Panc1 (cell line): ENCODE measurements at regions not wholly inside any gene's neighbourhood (a gene's known extent, or its start where the extent isn't known, plus 50 kb on each side); places are given as distances from the start of the nearest gene placed in this dataset.

Experiments used
- ATAC-seq: fragments of 200-7000 bp; cut with Tn5 transposase; 2 replicates; pipeline ENCODE4 v1.9.1; 2020; ENCODE audit warnings: mild to moderate bottlenecking, moderate library complexity
- BruUV-seq: library from RNA; stranded (reverse); fragments of 400-500 nt; replicated peaks from 2 replicates; lab custom pipeline; 2021; lab: Mats Ljungman, UMichigan
- CTCF ChIA-PET: fragments of 300-600 bp; sonication (Branson Sonifier 250); formaldehyde crosslinking; loops from one replicate; lab custom pipeline; 2022; ENCODE audit warnings: antibody characterized with exemption; lab: Charles Lee
- POLR2A ChIA-PET: fragments of 300-600 bp; sonication (Branson Sonifier 250); formaldehyde crosslinking; loops from one replicate; lab custom pipeline; 2022; ENCODE audit warnings: antibody characterized with exemption; lab: Charles Lee
- DNase-seq: peaks from one replicate; pipeline ENCODE4 v3.0.0-alpha.2; 2010; ENCODE audit warnings: low read depth, low spot score
- H3K27ac ChIP-seq: 2 replicates; pipeline ENCODE4 v1.5.1; 2011; ENCODE audit warnings: mild to moderate bottlenecking, low read length, inconsistent platforms
- H3K27me3 ChIP-seq: fragments of 200-500 bp; sonication (Bioruptor generic); 2 replicates; pipeline ENCODE4 v1.6.0; 2014; ENCODE audit warnings: low read length, inconsistent platforms; ENCODE audit not compliant: control insufficient read depth, insufficient read depth
- H3K36me3 ChIP-seq: fragments of 200-500 bp; sonication (Bioruptor generic); 2 replicates; pipeline ENCODE4 v1.5.1; 2014; ENCODE audit warnings: inconsistent platforms, mild to moderate bottlenecking, low read length, moderate library complexity; ENCODE audit not compliant: control insufficient read depth, insufficient read depth
- H3K4me1 ChIP-seq: 2 replicates; pipeline ENCODE4 v1.5.1; 2011; ENCODE audit warnings: inconsistent platforms, mild to moderate bottlenecking, low read length, moderate library complexity; ENCODE audit not compliant: control insufficient read depth, insufficient read depth
- H3K4me3 ChIP-seq, 2 experiments: 2 replicates each; pipeline ENCODE4 v1.5.1; 2011 to 2012; ENCODE audit warnings: low read depth in 2 of 2, low read length in 2 of 2, mild to moderate bottlenecking in 2 of 2, inconsistent platforms in 1 of 2, moderate library complexity in 1 of 2
- H3K9me3 ChIP-seq: fragments of 200-500 bp; sonication (Bioruptor generic); 2 replicates; pipeline ENCODE4 v1.5.1; 2014; ENCODE audit warnings: low read depth, mild to moderate bottlenecking, inconsistent platforms, low read length, moderate library complexity; ENCODE audit not compliant: control insufficient read depth, insufficient read depth
- CTCF ChIP-seq: fragments of 450-650 bp; IDR thresholded peaks from 2 replicates; pipeline ENCODE4 v1.5.1; 2017; ENCODE audit warnings: mild to moderate bottlenecking
- POLR2AphosphoS5 ChIP-seq: IDR thresholded peaks from 2 replicates; pipeline ENCODE4 v1.6.1; 2012; ENCODE audit warnings: mild to moderate bottlenecking, low read depth, low read length, moderate library complexity
- SIN3A ChIP-seq: IDR thresholded peaks from 2 replicates; pipeline ENCODE4 v1.6.1; 2012; ENCODE audit warnings: low read depth, mild to moderate bottlenecking, low read length, moderate library complexity, borderline replicate concordance; ENCODE audit not compliant: insufficient read depth
- TCF7L2 ChIP-seq: IDR thresholded peaks from 2 replicates; pipeline ENCODE4 v1.6.1; 2011; ENCODE audit warnings: mild to moderate bottlenecking, low read depth, low read length, inconsistent platforms
- in situ Hi-C: cut with HindIII; loops from 2 replicates; pipeline ENCODE4 v1.10.0; 2016; ENCODE audit warnings: low sequenced_read_pairs, low pct_unique_long_range_greater_than_20kb
- intact Hi-C: fragments of 100-400 bp; cut with micrococcal nuclease; formaldehyde crosslinking; loops from one replicate; pipeline ENCODE4 v1.10.0; 2022; ENCODE audit not compliant: unreplicated experiment
- TF ChIP-seq, protein P1 (sequence below), 2 experiments: IDR thresholded peaks; 2 replicates each; pipeline ENCODE4 v1.6.1; 2011 to 2012; ENCODE audit warnings: low read depth in 2 of 2, control low read depth in 1 of 2, low read length in 1 of 2, mild to moderate bottlenecking in 1 of 2, moderate library complexity in 1 of 2; ENCODE audit not compliant: insufficient read depth in 1 of 2

GRCh38 chr10:3535001-3535400 is 250.0 kb downstream of the KLF6 start:
- H3K4me1 ChIP-seq, result no peaks in the 10 kb centered on the region; the same call in 1 of the 2 replicates
- no TSS peak for BruUV-seq
- TF ChIP-seq, protein P1, sequence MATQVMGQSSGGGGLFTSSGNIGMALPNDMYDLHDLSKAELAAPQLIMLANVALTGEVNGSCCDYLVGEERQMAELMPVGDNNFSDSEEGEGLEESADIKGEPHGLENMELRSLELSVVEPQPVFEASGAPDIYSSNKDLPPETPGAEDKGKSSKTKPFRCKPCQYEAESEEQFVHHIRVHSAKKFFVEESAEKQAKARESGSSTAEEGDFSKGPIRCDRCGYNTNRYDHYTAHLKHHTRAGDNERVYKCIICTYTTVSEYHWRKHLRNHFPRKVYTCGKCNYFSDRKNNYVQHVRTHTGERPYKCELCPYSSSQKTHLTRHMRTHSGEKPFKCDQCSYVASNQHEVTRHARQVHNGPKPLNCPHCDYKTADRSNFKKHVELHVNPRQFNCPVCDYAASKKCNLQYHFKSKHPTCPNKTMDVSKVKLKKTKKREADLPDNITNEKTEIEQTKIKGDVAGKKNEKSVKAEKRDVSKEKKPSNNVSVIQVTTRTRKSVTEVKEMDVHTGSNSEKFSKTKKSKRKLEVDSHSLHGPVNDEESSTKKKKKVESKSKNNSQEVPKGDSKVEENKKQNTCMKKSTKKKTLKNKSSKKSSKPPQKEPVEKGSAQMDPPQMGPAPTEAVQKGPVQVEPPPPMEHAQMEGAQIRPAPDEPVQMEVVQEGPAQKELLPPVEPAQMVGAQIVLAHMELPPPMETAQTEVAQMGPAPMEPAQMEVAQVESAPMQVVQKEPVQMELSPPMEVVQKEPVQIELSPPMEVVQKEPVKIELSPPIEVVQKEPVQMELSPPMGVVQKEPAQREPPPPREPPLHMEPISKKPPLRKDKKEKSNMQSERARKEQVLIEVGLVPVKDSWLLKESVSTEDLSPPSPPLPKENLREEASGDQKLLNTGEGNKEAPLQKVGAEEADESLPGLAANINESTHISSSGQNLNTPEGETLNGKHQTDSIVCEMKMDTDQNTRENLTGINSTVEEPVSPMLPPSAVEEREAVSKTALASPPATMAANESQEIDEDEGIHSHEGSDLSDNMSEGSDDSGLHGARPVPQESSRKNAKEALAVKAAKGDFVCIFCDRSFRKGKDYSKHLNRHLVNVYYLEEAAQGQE (IDR thresholded peaks at IDR 0.05; ENCODE audit: insufficient read depth in 1 of 2, low read depth in 2 of 2, low read length in 1 of 2), result no peak
- no peaks in the 10 kb centered on the region for H3K36me3 ChIP-seq
- no peaks in the 10 kb centered on the region for H3K27me3 ChIP-seq
- ChIA-PET CTCF (no interaction called here), POLR2A (no interaction called here)
- DNase-seq (no peak), ATAC-seq (no peak)
- no peaks in the 10 kb centered on the region for H3K9me3 ChIP-seq
- H3K27ac ChIP-seq, result no peak overlapping the region
- H3K4me3 ChIP-seq, result no peak overlapping the region
- in situ Hi-C loops, result no loop called here
- intact Hi-C loops, result no loop called here

DNA sequence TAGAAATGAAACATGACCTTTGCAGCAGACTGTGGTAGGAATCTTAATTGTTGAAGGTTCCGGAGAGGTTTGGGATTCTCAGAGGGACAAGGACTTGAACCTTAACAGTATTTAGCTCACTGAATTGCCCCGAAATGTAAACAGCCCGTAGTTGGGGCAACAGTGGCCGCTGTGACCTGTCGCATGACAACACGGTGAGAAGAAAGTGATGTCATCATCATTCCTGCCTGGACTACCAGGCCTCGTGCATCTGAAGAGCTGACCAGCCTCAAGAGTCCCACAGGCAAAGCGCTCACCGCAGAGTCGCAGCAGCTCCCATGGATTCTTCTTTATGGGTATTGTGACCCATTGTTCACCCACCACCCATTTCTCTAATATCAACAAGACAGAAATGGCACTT is 250.6 kb downstream of the KLF6 start:
- Histone ChIP-seq H3K36me3 (no peaks in the 10 kb centered on the region), H3K27ac (no peak overlapping the region), H3K27me3 (no peaks in the 10 kb centered on the region), H3K9me3 (no peaks in the 10 kb centered on the region), H3K4me3 (no peak overlapping the region), H3K4me1 (no peaks in the 10 kb centered on the region; the same call in 1 of the 2 replicates)
- TF ChIP-seq, protein P1 (IDR thresholded peaks at IDR 0.05; ENCODE audit: insufficient read depth in 1 of 2, low read depth in 2 of 2, low read length in 1 of 2), result no peak
- no peak for TF ChIP-seq TCF7L2
- TF ChIP-seq SIN3A, result no peak
- no peak for TF ChIP-seq POLR2AphosphoS5
- no peak for TF ChIP-seq CTCF
- BruUV-seq, result no TSS peak
- ATAC-seq (no peak), DNase-seq (no peak)
- ChIA-PET POLR2A (no interaction called here), CTCF (no interaction called here)
- intact Hi-C loops (no loop called here), in situ Hi-C loops (no loop called here)
